GM18858 (cell line): ENCODE measurements at regions not wholly inside any gene's neighbourhood (a gene's known extent, or its start where the extent isn't known, plus 50 kb on each side); places are given as distances from the start of the nearest gene placed in this dataset.
A peak's percentile ranks its signal among the peaks of the same experiment; 100 is the strongest.
"Not testable (repeated sequence)": the region's sequence is repeated elsewhere in the genome, so short reads cannot be mapped to it uniquely, and the experiment has no call there.

ENCODE experiments used
- ATAC-seq: cut with Tn5 transposase; IDR thresholded peaks from one replicate; pipeline ENCODE4 v1.9.1; 2021; ENCODE audit not compliant: unreplicated experiment

GRCh38 chr1:157410457-157410856, 141.9 kb downstream of the FCRL5 start:
- ATAC-seq: no peak

- ATAC-seq: no peak
Measured at GRCh38 chr1:157409927-157410326, 142.4 kb downstream of the FCRL5 start.

DNA sequence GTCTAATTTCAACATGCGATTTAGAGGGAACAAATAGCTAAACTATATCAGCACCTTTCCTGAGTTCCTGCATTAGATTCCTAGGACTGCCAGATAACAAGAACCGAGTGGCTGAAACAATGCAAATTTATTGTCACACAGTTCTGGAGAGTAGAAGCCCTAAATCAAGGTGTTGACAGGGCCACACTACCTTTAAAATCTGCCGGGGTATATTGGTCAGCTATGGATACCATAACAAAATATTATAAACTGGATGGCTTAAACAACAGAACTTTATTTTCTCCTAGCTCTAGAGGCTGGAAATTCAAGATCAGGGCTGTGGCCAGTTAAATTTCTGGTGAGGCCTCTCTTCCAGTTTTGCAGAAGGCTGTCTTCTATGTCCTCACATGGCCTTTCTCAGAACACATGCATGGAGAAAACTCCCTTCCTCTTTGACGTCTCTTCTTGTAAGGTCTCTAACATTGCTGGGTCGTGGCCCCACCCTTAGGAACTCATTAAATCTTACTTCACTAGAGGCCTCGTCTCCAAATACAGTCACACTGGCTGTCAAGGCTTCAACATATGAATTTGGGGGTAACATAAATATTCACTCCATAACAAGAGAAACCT, 144.3 kb downstream of the FCRL5 start:
- no peak for ATAC-seq

DNA sequence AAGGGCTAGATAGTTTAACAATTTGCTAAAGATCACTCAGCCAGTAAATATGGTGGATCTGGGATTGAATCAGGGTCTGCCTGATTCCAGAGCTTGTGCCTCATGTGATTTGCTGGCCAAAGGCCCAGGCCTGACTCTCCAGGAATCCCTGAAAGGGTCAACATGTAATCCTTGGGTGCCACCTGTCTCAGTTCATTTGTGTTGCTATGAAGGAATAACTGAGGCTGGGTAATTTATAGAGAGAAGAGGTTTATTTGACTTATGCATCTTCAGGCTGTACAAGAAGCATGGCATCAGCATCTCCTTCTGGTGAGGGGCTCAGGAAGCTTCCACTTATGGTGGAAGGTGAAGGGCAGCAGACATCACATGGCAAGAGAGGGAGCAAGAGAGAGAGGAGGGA, 144.9 kb downstream of the FCRL5 start:
- no peak for ATAC-seq

DNA sequence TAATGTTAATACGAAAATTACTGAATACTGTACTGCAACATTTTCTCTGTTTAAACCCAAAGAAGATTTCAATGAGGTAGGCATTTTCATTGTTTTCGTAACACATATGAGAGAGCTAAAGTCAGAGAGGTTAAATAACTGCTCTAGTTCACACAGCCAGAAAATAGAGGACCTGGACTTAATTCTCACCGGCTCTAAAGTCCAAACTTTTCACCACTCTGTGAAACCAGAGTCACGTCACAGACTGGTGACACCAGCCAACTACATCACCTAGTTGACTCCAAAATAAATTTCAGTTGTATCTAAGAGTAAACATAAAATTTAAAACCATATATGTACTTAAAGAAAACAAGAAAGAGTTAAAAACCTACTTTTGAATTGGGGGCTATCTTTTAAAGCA, 146.7 kb downstream of the FCRL5 start:
- ATAC-seq: no peak

- ATAC-seq: no peak
Measured at GRCh38 chr1:157404614-157405013, 147.7 kb downstream of the FCRL5 start.

GRCh38 chr1:157404063-157404501, 148.2 kb downstream of the FCRL5 start:
- ATAC-seq: peak; percentile 33

DNA sequence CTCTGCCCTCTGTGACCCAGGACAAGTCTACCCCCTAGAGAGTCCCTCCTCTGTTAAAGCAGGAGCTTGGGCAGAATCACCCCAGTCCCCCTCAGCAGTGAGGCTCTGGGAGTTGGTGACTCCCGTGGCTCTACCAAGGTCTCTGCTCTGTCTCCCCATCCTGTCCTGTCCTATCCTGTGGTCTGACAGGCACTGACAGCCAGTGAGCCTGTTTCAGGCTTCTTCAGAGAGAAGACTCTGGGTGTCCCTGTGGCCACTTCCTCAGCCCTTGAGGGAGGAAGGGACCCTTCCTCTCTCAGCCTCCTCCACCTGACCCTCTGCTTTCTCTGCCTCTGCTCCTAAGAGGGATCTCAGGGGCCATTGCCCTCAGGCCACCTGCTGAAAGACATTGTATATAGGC, 148.7 kb downstream of the FCRL5 start:
- peak; percentile 7 for ATAC-seq

GRCh38 chr1:157403203-157403602, 149.1 kb downstream of the FCRL5 start:
- peak; percentile 53 for ATAC-seq

DNA sequence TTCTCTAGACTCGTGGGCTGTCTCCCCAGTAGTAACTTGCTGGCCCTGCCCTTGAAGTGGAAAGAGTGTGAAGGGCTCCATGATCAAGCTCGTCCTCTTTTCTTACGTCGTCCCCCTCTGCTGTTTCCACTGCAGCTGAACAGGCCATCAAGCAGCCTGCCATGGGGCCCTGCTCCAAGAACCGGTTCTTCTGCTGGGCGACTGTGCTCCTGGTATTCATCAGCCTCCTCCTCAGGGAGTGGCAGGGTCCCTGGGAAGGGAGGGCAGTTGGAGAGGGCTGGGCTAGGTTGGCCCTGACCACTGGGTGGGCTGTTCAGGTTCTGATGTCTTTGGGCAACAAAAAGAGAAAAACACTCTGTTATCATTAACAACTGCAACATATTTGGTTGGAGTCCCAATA, 151.5 kb downstream of the FCRL5 start:
- no peak for ATAC-seq

GRCh38 chr1:157399984-157400382, 152.3 kb downstream of the FCRL5 start:
- ATAC-seq: no peak

- ATAC-seq: no peak
Measured at GRCh38 chr1:157399343-157399983, 152.9 kb downstream of the FCRL5 start.

DNA sequence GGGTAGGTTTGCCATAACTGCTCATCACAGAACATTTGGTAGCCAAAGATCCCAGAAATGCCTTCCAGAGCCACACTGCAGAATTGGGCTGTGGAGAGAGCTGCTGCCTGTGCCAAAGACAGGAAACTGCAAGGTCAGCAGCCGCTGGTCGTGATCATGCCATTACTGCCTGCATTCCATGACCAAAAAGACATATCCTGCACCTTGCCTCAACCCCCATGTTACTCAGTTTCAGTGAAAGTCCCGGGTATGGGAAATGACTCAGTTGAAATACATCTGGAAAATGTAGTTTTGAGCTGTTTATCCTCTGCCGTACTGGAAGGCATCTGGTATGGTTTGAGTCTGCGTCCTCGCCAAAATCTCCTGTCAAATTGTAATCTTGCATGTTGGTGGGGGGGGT, 161.7 kb downstream of the FCRL5 start:
- no peak for ATAC-seq

DNA sequence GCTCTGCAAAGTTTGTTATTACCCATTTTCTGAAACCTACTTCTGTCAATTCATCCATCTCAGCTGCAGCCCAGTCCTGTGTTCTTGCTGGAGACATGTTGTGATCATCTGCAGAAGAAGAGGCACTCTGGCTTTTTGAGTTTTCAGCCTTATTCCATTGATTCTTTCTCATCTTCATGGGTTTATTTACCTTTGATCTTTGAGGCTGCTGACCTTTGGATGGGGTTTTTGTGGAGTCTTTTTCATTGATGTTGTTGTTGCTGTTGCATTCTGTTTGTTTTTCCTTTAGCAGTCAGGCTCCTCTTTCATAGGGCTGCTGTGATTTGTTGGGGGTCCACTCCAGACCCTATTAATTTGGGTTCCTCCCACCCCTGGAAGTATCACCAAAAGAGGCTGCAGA, 164.3 kb downstream of the FCRL5 start:
- ATAC-seq: no peak

GRCh38 chr1:157384258-157384657, 168.1 kb downstream of the FCRL5 start:
- no peak for ATAC-seq

DNA sequence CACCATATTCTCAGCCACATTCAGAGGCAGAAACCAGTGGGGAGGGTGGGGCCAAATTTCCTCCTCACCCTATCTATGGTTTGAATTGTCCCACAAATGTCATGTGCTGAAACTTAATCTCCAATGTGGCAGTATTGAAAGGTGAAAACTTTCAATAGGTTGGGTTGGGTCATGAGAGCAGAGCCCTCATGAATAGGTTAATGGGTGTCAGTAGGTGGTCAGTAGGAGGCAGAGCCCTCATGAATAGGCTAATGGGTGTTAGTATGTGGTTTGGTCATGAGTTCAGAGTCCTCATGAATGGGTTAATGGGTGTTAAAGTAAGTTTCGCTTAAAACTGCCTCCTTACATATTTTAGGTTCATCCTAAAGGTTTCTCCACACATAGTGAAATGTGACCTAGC, 170.0 kb downstream of the FCRL5 start:
- ATAC-seq: no peak

DNA sequence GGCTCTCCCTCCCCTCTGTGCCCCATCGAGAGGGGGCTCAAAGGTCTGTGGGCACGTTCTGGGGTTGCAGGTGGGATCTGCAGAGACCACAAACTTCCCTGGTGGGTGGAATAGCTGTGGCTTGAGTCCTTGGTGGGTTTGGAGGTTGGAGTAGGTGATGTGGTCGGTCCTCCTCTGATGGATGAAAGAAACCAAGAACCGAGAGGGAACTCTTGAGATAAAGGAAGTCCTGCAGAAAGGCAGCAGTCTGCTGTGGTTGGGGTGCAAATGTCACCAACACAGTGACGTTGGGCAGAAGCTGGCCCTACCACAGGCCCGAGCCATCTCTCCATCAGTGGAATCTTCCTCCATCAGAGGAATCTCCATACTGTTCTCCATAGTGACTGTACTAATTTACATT, 171.8 kb downstream of the FCRL5 start:
- no peak for ATAC-seq

DNA sequence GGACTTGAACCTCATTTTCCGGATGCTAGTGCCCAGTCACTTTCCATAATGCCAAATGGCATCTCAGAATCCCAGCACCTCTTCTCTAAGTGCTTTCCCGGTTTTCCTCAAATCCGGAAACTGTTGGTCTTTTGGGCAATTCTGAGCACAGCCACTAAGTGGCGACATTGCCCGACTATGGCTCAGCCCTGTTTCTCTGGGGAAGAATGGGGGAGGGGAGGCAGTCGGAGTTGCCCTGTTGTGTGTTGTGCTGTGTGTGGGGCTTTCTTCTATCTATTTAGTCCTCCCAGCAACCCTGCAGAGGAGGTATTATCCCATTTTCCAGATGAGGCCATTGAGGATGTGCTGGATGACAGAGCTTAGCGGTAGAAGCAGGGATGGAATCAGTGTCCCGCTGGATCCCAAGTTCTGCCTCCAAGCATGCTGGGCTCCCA, 175.0 kb downstream of the FCRL5 start:
- not testable (repeated sequence) for ATAC-seq

DNA sequence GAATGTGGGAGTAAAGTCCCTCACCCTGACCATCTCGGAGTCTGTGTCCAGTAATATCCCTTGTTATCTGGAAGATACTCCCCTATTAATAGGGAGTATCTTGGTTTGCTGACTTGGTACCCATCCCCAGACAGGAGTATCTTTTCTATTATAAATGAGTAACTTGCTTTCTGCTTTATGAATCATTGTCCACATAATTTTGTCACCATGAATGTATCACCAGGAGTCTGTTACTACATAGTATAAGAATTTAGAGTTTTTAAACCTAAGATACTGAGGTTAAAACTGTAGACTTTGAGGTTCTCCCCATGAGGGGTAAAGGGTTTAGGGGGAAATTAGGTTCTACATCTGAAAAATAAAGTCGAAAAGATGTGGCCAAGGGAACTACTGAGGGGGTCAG, 175.6 kb downstream of the FCRL5 start:
- no peak for ATAC-seq

- not testable (repeated sequence) for ATAC-seq
Measured at GRCh38 chr1:157372311-157372710, 180.0 kb downstream of the FCRL5 start.

- ATAC-seq: no peak
Measured at GRCh38 chr1:157371826-157372225, 180.5 kb downstream of the FCRL5 start.

DNA sequence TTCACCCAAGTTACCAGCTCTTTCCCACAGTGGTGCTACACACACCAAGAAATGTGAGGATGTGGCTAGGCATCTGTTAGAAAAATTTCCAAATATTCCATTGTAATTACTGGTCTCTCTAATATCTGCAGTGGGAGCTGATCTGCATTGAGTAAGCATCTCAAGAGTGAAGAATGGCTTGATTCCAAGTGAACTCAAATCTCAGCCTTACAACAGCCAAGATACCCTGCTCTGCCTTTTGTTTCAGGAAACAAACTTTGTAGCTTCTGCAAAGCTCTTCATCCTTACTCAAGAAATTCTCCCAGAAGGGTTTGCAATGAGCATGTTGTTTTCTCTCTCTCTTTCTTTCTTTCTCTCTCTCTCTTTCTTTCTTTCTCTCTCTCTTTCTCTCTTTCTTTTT, 181.1 kb downstream of the FCRL5 start:
- no peak for ATAC-seq

DNA sequence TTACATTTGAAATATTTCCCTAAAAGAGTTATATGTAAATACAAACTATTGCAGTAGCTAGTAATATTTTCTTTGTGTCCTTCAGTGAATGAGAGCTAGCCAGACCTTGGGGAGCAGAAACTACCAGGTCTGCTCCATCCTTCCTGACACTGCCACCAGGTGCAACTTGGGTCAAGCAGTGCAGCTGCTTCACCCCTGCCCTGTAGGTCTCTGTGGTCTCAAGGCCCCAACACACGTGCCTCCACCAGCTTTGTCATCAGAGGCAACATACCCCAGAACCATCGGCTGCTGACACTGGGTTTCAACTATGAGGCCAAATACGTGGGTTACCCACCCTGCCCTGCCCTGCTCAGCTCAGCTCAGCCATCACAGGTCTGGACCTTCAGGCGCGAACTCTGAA, 181.6 kb downstream of the FCRL5 start:
- no peak for ATAC-seq
